HG02623 (cell line): ENCODE measurements at regions not wholly inside any gene's neighbourhood (a gene's known extent, or its start where the extent isn't known, plus 50 kb on each side); places are given as distances from the start of the nearest gene placed in this dataset.
"Not testable (repeated sequence)": the region's sequence is repeated elsewhere in the genome, so short reads cannot be mapped to it uniquely, and the experiment has no call there.

Source experiments
- ATAC-seq: cut with Tn5 transposase; IDR thresholded peaks from one replicate; pipeline ENCODE4 v1.9.1; 2021; ENCODE audit warnings: moderate library complexity; ENCODE audit not compliant: unreplicated experiment

DNA sequence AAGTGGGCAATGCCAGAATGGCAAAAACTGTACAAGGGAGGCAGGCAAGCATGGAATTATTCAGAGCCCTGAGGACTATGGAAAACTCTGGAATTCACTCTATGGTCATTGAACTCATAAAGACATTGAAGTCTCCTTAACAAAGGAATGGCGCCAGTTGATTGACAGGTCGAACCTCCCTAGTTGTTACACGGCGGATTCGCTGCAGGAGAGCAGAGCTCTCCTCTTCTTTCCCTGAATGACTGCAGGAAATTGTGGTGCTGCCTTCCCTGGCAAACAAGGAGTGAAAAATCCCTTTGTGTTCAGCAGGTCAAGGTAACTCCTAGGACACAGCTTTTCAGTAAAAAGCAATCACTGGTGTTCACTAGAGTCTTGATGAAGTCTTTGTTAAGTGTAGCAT is 732.8 kb upstream of the FRG1 start:
- no peak for ATAC-seq

GRCh38 chr4:189215574-189215973 is 725.1 kb upstream of the FRG1 start:
- ATAC-seq = no peak

GRCh38 chr4:189221691-189222090 is 719.0 kb upstream of the FRG1 start:
- ATAC-seq = no peak

DNA sequence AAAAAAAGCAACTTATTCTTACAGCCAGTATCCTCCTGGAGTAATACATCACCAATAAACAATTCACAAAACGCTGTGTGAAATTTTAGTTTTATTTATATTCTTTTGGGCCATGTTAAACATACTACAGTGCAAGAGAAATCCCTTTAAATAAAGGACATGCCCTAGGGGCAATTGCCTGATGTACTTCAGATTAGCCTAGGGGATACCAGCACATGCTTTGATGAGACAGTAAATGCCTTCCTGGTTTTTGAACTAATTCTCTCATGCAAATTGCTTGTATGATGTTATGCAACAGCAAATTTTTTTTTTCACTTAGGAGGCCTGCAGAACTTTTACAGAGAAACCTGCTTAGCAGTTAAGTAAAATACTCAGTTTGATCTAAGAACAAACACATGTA is 711.9 kb upstream of the FRG1 start:
- ATAC-seq = no peak

- no peak for ATAC-seq
These were observed 708.4 kb upstream of the FRG1 start for GRCh38 chr4:189232274-189232673.

DNA sequence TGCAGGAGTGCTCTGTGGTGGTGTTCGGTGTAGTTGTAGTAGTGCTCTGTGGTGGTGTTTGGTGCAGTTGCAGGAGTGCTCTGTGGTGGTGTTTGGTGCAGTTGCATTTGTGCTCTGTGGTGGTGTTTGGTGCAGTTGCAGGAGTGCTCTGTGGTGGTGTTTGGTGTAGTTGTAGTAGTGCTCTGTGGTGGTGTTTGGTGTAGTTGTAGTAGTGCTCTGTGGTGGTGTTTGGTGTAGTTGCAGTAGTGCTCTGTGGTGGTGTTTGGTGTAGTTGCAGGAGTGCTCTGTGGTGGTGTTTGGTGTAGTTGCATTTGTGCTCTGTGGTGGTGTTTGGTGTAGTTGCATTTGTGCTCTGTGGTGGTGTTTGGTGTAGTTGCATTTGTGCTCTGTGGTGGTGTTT is 706.9 kb upstream of the FRG1 start:
- ATAC-seq = not testable (repeated sequence)

DNA sequence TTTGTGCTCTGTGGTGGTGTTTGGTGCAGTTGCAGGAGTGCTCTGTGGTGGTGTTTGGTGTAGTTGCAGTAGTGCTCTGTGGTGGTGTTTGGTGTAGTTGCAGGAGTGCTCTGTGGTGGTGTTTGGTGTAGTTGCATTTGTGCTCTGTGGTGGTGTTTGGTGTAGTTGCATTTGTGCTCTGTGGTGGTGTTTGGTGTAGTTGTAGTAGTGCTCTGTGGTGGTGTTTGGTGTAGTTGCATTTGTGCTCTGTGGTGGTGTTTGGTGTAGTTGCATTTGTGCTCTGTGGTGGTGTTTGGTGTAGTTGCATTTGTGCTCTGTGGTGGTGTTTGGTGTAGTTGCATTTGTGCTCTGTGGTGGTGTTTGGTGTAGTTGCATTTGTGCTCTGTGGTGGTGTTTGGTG is 705.7 kb upstream of the FRG1 start:
- not testable (repeated sequence) for ATAC-seq

DNA sequence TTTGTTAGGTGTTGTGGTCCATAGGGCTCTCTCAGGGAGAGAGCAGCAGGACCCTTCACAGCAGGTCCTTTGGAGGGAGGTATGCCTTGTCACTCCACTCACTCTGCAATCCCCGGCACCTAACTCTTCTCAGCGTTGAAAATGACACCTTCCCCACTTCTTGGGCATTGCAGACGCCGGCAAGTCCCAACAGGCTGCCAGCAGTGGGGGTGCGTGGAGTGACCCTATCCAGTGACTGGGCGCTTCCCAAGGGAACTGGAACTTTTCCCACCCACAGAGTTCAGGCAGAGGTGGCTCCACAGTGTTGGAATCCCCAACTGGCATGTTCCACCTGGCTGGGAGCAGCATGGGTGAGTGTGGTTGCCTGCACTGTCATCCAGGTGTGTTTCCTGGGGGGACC is 705.1 kb upstream of the FRG1 start:
- no peak for ATAC-seq

GRCh38 chr4:189236321-189236720 is 704.4 kb upstream of the FRG1 start:
- not testable (repeated sequence) for ATAC-seq

- no peak for ATAC-seq
These were observed 703.3 kb upstream of the FRG1 start for GRCh38 chr4:189237340-189237739.

- ATAC-seq = no peak
These were observed 685.0 kb upstream of the FRG1 start for GRCh38 chr4:189255636-189256035.

GRCh38 chr4:189261475-189261874 is 679.2 kb upstream of the FRG1 start:
- ATAC-seq = no peak

- ATAC-seq = no peak
These were observed 675.2 kb upstream of the FRG1 start for GRCh38 chr4:189265515-189265914.

- no peak for ATAC-seq
These were observed 673.2 kb upstream of the FRG1 start for GRCh38 chr4:189267312-189267965.

DNA sequence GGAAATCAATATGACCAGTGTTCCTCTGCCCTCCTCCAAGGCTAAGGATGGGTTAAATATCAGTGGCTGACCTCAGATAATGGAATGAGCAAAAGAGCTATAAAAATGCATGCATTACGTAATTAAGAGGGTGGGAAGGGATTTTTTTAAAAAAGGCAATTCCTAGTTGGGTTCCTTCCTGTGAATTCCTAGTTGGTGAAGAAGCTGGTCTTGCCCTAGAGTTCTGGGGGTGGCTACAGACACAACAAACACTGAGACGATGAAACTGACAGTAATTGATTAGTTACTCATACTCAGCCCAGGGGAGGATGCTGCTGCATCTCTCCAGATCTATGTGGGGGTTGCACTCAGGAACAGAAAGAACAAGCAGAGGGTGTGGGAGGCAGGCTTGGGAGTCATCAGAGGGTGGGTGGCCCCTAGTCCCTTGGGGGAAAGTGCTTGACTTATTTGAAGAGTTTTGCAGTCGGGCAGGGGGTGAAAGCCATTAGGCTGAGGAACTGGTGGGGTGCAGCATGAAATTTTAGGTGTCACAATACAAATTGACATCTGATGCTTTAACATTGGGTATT is 662.0 kb upstream of the FRG1 start:
- ATAC-seq = no peak

GRCh38 chr4:189279188-189279587 is 661.5 kb upstream of the FRG1 start:
- ATAC-seq = no peak

- no peak for ATAC-seq
These were observed 655.3 kb upstream of the FRG1 start for GRCh38 chr4:189285377-189285776.

DNA sequence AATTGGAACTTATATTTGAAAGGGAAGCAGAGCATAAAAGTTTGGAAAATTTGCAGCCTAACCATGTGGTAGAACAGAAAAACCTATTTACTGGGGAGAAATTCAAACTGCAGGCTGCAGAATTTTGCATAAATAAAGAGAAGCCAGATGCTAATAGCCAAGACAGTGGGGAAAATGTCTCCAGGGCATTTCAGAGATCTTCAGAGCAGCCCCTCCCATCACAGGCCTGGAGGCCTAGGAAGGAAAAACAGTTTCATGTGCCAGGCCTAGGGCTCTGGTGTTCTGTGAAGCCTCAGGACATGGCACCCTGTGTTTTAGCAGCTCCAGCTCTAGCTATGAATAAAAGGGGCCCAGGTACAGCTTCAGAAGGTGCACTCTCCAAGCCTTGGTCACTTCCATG is 648.7 kb upstream of the FRG1 start:
- no peak for ATAC-seq

DNA sequence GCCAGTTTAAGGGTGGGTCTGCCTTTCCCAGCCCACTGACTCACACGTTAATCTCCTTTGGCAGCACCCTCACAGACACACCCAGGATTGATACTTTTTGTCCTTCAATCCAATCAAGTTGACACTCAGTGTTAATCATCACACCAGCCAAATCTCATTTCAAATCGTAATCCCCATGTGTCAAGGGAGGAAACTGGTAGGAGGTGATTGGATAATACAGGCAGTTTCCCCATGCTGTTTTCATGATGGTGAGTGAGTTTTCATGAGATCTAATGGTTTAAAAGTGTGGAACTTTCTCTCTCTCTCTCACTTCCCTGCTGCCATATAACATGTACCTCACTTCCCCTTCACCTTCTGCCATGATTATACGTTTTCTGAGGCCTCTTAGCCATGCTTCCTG is 647.2 kb upstream of the FRG1 start:
- ATAC-seq = no peak

DNA sequence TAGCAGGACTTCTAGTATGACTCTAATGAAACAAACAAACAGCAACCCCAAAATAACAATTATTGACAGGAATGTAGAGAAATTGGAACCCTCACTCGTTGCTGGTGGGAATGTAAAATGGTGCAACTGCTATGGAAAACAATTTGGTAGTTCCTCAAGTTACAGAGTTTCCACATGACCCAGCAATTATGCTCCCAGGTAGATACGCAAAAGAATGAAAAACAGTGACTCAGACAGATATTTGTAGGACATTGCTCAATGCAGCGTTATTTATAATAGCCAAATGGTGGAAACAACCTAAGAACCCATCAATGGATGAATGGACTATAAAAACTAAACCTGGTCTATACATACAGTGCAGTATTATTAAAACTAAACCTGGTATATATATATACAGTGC is 646.1 kb upstream of the FRG1 start:
- ATAC-seq = no peak

DNA sequence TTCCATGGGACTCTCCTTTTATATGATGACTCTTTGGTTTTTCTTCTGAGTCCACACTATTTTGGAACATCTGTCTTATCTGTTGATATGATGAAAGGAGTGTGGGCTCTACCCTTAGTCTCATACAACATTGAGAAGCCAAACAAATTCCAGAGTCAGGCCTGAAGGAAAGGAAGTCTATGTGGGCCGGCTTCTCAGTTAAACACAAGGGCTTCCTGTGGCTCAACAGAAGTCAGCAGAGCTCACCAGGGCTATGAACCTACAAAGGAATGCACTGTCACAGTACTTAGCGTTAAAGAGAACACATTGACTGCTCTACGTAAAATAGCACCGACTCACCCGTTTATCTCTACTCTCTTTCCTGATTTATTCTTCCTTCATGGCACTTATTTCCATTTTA is 641.0 kb upstream of the FRG1 start:
- no peak for ATAC-seq

DNA sequence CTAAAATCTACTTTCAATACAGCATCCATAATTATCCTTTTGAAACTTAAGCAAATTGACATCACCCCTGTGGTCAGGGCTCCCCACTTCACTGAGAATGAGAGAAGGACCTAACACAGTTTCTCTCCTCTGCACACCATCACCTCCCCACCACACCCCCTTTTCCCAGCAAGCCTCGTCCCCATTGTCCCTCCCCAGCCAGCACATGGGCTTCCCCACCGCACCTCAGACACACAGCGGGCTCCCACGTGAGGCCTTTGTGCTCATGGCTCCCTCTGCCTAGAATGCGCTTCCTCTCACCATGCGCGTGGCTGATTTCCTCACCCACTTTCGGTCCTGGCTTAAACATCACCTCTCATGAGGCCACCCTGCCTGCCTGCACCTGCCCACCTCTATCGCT is 639.0 kb upstream of the FRG1 start:
- no peak for ATAC-seq

GRCh38 chr4:189302719-189303118 is 638.0 kb upstream of the FRG1 start:
- no peak for ATAC-seq
